ENCODE measurements at regions not wholly inside any gene's neighbourhood (a gene's known extent, or its start where the extent isn't known, plus 50 kb on each side); places are given as distances from the start of the nearest gene placed in this dataset.

- no peak for TF ChIP-seq CTCF (IDR thresholded peaks at IDR 0.05; ENCODE audit: low read length, missing control alignments)
- no peak for DNase-seq (ENCODE audit: low read depth)
- H3K4me3 ChIP-seq (replicated peaks; ENCODE audit: low read depth, low read length) = no peak overlapping the region
These were observed 509.1 kb downstream of the INHBA start for GRCh38 chr7:41193738-41194282.

GRCh38 chr7:41190581-41190980 lies 512.3 kb downstream of the INHBA start:
- H3K4me3 ChIP-seq (replicated peaks; ENCODE audit: low read depth, low read length) = no peak overlapping the region
- no peak for DNase-seq (ENCODE audit: low read depth)
- TF ChIP-seq CTCF (IDR thresholded peaks at IDR 0.05; ENCODE audit: low read length, missing control alignments) = no peak

GRCh38 chr7:41189866-41190265 lies 513.0 kb downstream of the INHBA start:
- H3K4me3 ChIP-seq (replicated peaks; ENCODE audit: low read depth, low read length) = no peak overlapping the region

GRCh38 chr7:41188163-41189130 lies 514.4 kb downstream of the INHBA start:
- peak; percentile 59 for DNase-seq (ENCODE audit: low read depth)
- TF ChIP-seq CTCF (IDR thresholded peaks at IDR 0.05; ENCODE audit: low read length, missing control alignments) = no peak
- no peak overlapping the region for H3K4me3 ChIP-seq (replicated peaks; ENCODE audit: low read depth, low read length)

More at GRCh38 chr7:41189866-41190265, 513.0 kb downstream of the INHBA start:
- DNase-seq (ENCODE audit: low read depth) = peak; percentile 97
- TF ChIP-seq CTCF (IDR thresholded peaks at IDR 0.05; ENCODE audit: low read length, missing control alignments) = no peak

GRCh38 chr7:41187322-41187721 lies 515.6 kb downstream of the INHBA start:
- TF ChIP-seq CTCF (IDR thresholded peaks at IDR 0.05; ENCODE audit: low read length, missing control alignments) = no peak
- DNase-seq (ENCODE audit: low read depth) = no peak
- H3K4me3 ChIP-seq (replicated peaks; ENCODE audit: low read depth, low read length) = no peak overlapping the region

- no peak overlapping the region for H3K4me3 ChIP-seq (replicated peaks; ENCODE audit: low read depth, low read length)
- no peak for TF ChIP-seq CTCF (IDR thresholded peaks at IDR 0.05; ENCODE audit: low read length, missing control alignments)
- DNase-seq (ENCODE audit: low read depth) = peak; percentile 37
These were observed 517.0 kb downstream of the INHBA start for GRCh38 chr7:41185851-41186250.

All from fibroblast of pulmonary artery (primary cell).